ENCODE measurements at regions not wholly inside any gene's neighbourhood (a gene's known extent, or its start where the extent isn't known, plus 50 kb on each side); places are given as distances from the start of the nearest gene placed in this dataset.
A peak's percentile ranks its signal among the peaks of the same experiment; 100 is the strongest.

DNA sequence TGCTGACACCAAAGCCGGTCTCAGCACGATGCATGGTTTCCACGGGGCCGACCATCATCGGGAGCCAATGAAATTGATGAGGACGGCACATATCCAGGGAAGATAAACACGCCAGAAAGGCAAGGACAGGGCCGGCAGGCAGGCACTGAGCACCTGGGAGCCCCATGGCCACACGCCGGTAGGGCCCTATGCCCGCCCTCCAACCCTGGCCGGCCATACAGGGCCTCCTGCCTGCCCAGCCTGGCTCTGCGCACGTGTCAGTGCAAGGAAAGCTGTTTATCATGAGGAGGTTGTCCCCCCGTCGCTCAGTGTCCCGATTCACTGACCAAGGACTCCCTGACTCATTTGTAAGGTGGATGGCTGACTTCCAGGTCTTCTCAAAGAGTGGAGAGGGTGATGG lies 237.5 kb downstream of the GLI2 start:
- no peak for FAIRE-seq
- TF ChIP-seq, protein P1, sequence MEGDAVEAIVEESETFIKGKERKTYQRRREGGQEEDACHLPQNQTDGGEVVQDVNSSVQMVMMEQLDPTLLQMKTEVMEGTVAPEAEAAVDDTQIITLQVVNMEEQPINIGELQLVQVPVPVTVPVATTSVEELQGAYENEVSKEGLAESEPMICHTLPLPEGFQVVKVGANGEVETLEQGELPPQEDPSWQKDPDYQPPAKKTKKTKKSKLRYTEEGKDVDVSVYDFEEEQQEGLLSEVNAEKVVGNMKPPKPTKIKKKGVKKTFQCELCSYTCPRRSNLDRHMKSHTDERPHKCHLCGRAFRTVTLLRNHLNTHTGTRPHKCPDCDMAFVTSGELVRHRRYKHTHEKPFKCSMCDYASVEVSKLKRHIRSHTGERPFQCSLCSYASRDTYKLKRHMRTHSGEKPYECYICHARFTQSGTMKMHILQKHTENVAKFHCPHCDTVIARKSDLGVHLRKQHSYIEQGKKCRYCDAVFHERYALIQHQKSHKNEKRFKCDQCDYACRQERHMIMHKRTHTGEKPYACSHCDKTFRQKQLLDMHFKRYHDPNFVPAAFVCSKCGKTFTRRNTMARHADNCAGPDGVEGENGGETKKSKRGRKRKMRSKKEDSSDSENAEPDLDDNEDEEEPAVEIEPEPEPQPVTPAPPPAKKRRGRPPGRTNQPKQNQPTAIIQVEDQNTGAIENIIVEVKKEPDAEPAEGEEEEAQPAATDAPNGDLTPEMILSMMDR (IDR thresholded peaks at IDR 0.05; ENCODE audit: insufficient read depth, low read length, severe bottlenecking): no peak
- H3K36me3 ChIP-seq (ENCODE audit: control insufficient read depth, insufficient read depth, low read length): no peaks in the 10 kb centered on the region

DNA sequence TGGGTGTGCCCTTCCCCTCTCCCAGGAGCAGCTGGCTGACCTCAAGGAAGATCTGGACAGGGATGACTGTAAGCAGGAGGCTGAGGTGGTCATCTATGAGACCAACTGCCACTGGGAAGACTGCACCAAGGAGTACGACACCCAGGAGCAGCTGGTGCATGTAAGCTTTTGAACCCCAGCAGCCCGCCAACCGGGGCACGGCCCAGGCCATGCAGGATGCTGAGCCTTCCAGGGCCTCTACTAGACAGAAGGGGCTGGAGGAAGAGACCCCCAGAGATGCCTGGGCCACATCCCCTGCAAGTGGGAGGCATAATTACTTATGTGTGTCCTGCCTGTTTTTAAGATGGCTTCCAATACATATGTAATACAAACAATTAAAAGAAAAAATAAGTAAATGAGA lies 239.3 kb downstream of the GLI2 start:
- DNase-seq (ENCODE audit: low read depth): no peak
- FAIRE-seq: no peak
- TF ChIP-seq, protein P1 (IDR thresholded peaks at IDR 0.05; ENCODE audit: insufficient read depth, low read length, severe bottlenecking): no peak
- Histone ChIP-seq H3K4me3 (ENCODE audit: low read depth, low read length) (no peak overlapping the region), H3K36me3 (ENCODE audit: control insufficient read depth, insufficient read depth, low read length) (no peaks in the 10 kb centered on the region), H3K27me3 (ENCODE audit: control insufficient read depth, insufficient read depth, low read length) (no peaks in the 10 kb centered on the region)

More for the DNA sequence above, 237.5 kb downstream of the GLI2 start:
- Histone ChIP-seq H3K27me3 (ENCODE audit: control insufficient read depth, insufficient read depth, low read length) (no peaks in the 10 kb centered on the region), H3K4me3 (ENCODE audit: low read depth, low read length) (no peak overlapping the region)
- no peak for DNase-seq (ENCODE audit: low read depth)

DNA sequence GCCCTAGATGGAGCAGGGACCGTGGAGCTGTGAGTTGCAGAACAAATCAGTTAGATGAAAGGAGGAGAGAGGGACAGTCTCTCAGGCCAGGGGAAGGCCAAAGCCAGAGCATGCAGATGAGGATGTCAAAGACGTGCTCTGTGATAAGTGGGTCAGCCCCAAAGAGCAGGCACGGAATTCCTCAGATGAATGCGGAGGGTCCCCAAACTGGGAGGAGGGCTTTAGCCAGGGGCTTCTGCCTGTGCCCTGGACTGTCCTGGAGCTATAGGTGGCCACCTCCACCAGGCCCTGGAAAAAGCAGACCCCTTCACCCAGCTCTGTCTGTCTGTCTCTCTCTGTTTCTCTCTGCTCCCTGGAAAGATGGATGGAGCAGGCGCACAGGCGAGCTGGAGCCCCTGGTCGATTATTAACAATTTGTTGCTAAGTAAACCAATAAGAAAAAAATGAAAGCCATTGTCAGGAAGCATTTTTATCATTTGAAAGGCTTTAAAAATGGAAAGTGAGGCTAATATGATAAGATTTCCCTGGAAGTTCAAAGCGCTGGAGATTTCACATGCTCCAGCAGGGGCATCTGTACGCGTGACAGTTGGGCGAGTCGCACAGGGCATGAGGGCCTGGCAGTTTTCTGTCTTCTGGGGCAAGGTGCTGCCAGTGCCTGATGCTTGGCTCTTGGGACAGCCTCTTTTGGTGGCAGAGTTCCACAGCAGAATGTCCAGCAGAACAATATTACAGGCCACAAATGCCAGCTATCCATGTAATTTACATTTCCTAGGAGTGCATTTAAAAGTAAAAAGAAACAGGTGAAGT lies 241.0 kb downstream of the GLI2 start:
- Histone ChIP-seq H3K36me3 (ENCODE audit: control insufficient read depth, insufficient read depth, low read length) (no peaks in the 10 kb centered on the region), H3K27me3 (ENCODE audit: control insufficient read depth, insufficient read depth, low read length) (no peaks in the 10 kb centered on the region), H3K4me3 (ENCODE audit: low read depth, low read length) (no peak overlapping the region)
- DNase-seq (ENCODE audit: low read depth) (no peak), FAIRE-seq (no peak)
- TF ChIP-seq, protein P1 (IDR thresholded peaks at IDR 0.05; ENCODE audit: insufficient read depth, low read length, severe bottlenecking): no peak

DNA sequence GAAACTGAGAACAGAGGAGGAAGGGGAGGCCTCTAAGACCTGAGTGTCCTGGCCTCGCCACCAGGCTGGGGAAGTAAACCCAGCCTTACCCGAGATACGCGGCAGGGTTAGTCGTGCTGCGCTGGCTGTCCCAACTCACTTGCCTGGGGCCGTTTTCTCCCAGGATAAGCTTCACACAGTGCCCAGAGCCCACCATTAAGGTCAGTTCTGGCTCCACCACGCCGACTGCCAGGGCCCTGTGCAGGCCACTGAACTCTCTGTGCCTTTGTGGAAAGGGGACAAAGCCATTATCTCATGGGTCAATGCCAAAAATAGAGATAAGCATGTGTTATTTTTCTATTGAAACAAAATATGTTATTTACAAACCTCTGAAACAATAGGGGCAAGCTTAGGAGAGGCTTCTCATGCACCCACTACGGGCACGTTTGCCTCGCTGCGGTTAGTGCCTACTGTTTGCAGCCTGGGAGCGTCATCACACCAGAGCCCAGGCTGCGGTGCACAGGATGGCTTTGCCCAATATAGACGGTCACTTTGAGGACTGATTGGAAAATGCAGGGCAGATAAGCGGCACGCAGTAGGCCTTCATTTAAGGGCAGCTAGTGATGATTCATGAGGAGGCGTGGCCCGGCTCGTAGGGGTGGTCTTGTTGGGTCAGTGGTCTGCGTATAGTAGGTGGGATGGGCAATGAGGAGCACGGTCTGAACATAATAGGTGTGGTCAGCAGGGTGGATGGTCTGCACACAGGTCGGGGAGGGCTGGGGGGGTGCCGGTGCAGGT lies 242.1 kb downstream of the GLI2 start:
- no peak overlapping the region for H3K4me3 ChIP-seq (ENCODE audit: low read depth, low read length)
- no peaks in the 10 kb centered on the region for H3K27me3 ChIP-seq (ENCODE audit: control insufficient read depth, insufficient read depth, low read length)
- FAIRE-seq: no peak
- TF ChIP-seq, protein P1 (IDR thresholded peaks at IDR 0.05; ENCODE audit: insufficient read depth, low read length, severe bottlenecking): no peak
- no peaks in the 10 kb centered on the region for H3K36me3 ChIP-seq (ENCODE audit: control insufficient read depth, insufficient read depth, low read length)
- DNase-seq (ENCODE audit: low read depth): no peak

DNA sequence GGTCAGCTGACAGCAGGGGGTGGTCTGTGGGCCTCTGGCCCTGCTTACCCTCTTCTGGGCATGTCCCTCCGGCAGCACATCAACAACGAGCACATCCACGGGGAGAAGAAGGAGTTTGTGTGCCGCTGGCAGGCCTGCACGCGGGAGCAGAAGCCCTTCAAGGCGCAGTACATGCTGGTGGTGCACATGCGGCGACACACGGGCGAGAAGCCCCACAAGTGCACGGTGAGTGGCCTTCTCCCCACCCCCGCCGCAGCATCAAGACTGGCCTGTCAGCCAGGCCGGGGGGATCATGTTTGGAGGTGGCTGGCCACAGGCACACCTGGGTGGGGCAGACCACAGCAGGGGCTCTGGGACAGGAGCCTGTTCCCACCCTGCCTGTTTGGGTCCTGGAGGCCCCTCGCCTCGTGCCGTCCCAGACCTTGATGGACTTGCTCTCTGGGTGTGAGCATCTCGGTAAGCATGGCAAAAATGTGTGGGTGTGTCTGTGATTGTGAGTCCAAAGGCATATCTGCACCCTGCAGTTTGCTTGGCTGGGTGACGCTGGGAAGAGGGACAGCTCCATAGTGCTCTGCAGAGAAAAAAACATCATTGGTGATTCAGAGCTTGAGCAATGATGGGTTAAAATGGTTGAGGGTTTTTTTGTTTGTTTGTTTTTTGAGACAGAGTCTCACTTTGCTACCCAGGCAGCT lies 242.8 kb downstream of the GLI2 start:
- Histone ChIP-seq H3K27me3 (ENCODE audit: control insufficient read depth, insufficient read depth, low read length) (no peaks in the 10 kb centered on the region), H3K4me3 (ENCODE audit: low read depth, low read length) (no peak overlapping the region), H3K36me3 (ENCODE audit: control insufficient read depth, insufficient read depth, low read length) (no peaks in the 10 kb centered on the region)
- FAIRE-seq: peak; percentile 36
- peak; percentile 28 for DNase-seq (ENCODE audit: low read depth)
- TF ChIP-seq, protein P1 (IDR thresholded peaks at IDR 0.05; ENCODE audit: insufficient read depth, low read length, severe bottlenecking): no peak
